Kidney (tissue), 13 donors: ENCODE measurements at regions not wholly inside any gene's neighbourhood (a gene's known extent, or its start where the extent isn't known, plus 50 kb on each side); places are given as distances from the start of the nearest gene placed in this dataset.

Experiments used
- DNase-seq, 5 donors: peaks; one replicate each; pipeline ENCODE4 v3.0.0-alpha.2; 2013 to 2020
- FAIRE-seq: peaks from 2 replicates; lab custom pipeline; 2012; peaks lifted over from hg19 to GRCh38; lab: Jason Lieb, UNC
- H3K27ac ChIP-seq, 2 donors: one replicate each; pipeline ENCODE4 v1.7.0; 2013; ENCODE audit warnings: low read depth in 2 of 2, low read length in 2 of 2, inconsistent platforms in 1 of 2
- H3K27me3 ChIP-seq: one replicate; pipeline ENCODE4 v1.7.1; 2013; ENCODE audit warnings: low read length, inconsistent platforms; ENCODE audit not compliant: control insufficient read depth, insufficient read depth
- H3K36me3 ChIP-seq, 3 donors: one replicate each; pipeline versions ENCODE4 v1.7.0 to v1.7.1; 2013; ENCODE audit warnings: low read length in 3 of 3, control low read depth in 1 of 3, inconsistent platforms in 1 of 3; ENCODE audit not compliant: insufficient read depth in 3 of 3, control insufficient read depth in 2 of 3
- H3K4me1 ChIP-seq, 3 donors: one replicate each; pipeline versions ENCODE4 v1.7.0 to v1.7.1; 2013; ENCODE audit warnings: low read length in 3 of 3, inconsistent platforms in 1 of 3, low read depth in 1 of 3; ENCODE audit not compliant: control insufficient read depth in 2 of 3, insufficient read depth in 2 of 3
- H3K4me3 ChIP-seq, 3 donors: one replicate each; pipeline versions ENCODE4 v1.7.0 to v1.8.1; 2013; ENCODE audit warnings: low read length in 3 of 3, control low read depth in 1 of 3, inconsistent platforms in 1 of 3
- H3K9ac ChIP-seq, 3 donors: one replicate each; pipeline versions ENCODE4 v1.7.0 to v1.7.1; 2013; ENCODE audit warnings: low read length in 3 of 3, control low read depth in 1 of 3, inconsistent platforms in 1 of 3
- H3K9me3 ChIP-seq, 3 donors: one replicate each; pipeline versions ENCODE4 v1.7.0 to v1.7.1; 2013; ENCODE audit warnings: low read length in 3 of 3, control low read depth in 1 of 3, inconsistent platforms in 1 of 3; ENCODE audit not compliant: control insufficient read depth in 2 of 3, insufficient read depth in 1 of 3
- CTCF ChIP-seq: IDR thresholded peaks from 3 replicates; pipeline ENCODE4 v1.5.1; 2012; ENCODE audit warnings: mild to moderate bottlenecking, moderate library complexity, borderline replicate concordance; ENCODE audit not compliant: insufficient read depth; ENCODE audit errors: extremely low read depth
- intact Hi-C: fragments of 100-400 bp; cut with DNase I; formaldehyde crosslinking; loops from one replicate; pipeline ENCODE4 v1.11.1; 2022
- donor health status: control.
- donor health status: control.
- donor health status: control.
- donor health status: control.
- donor health status: control.
- donor health status: DM: yes; HTN: yes; CAD: no.
- donor health status: Normal renal cell carcinoma (clear cell type).

GRCh38 chr2:7803515-7803914 is 878.3 kb upstream of the ID2 start:
- Histone ChIP-seq H3K9ac (no peak overlapping the region), H3K36me3 (no peaks in the 10 kb centered on the region), H3K27me3 (no peaks in the 10 kb centered on the region), H3K27ac (no peak overlapping the region), H3K9me3 (no peaks in the 10 kb centered on the region), H3K4me1 (no peaks in the 10 kb centered on the region), H3K4me3 (no peak overlapping the region)
- intact Hi-C loops, result no loop called here
- FAIRE-seq, result no peak
- no peak for DNase-seq
- TF ChIP-seq CTCF, result no peak

- DNase-seq (no peak), FAIRE-seq (no peak)
- intact Hi-C loops, result no loop called here
These were observed 872.2 kb upstream of the ID2 start for GRCh38 chr2:7809640-7810039.

GRCh38 chr2:7811073-7811472 is 870.8 kb upstream of the ID2 start:
- H3K4me3 ChIP-seq, result no peak overlapping the region
- intact Hi-C loops, result no loop called here
- H3K36me3 ChIP-seq, result no peaks in the 10 kb centered on the region
- H3K27ac ChIP-seq, result no peak overlapping the region
- no peaks in the 10 kb centered on the region for H3K9me3 ChIP-seq
- FAIRE-seq (no peak), DNase-seq (no peak)
- H3K9ac ChIP-seq, result no peak overlapping the region
- H3K4me1 ChIP-seq, result no peaks in the 10 kb centered on the region
- no peak for TF ChIP-seq CTCF
- no peaks in the 10 kb centered on the region for H3K27me3 ChIP-seq

More at GRCh38 chr2:7809640-7810039, 872.2 kb upstream of the ID2 start:
- Histone ChIP-seq H3K9me3 (no peaks in the 10 kb centered on the region), H3K27me3 (no peaks in the 10 kb centered on the region), H3K4me3 (no peak overlapping the region), H3K27ac (no peak overlapping the region), H3K9ac (no peak overlapping the region), H3K4me1 (no peaks in the 10 kb centered on the region), H3K36me3 (no peaks in the 10 kb centered on the region)
- no peak for TF ChIP-seq CTCF
